Motor neuron (in vitro differentiated cells): ENCODE measurements at regions not wholly inside any gene's neighbourhood (a gene's known extent, or its start where the extent isn't known, plus 50 kb on each side); places are given as distances from the start of the nearest gene placed in this dataset.
"Not testable (repeated sequence)": the region's sequence is repeated elsewhere in the genome, so short reads cannot be mapped to it uniquely, and the experiment has no call there.

ENCODE experiments used
- ATAC-seq, 8 experiments: fragments of 200-7000 bp; cut with Tn5 transposase; replicated peaks in 6 of 8; 2 replicates each; pipeline ENCODE4 v1.8.0; 2021; ENCODE audit warnings: mild to moderate bottlenecking in 8 of 8, moderate library complexity in 8 of 8
- H3K27ac ChIP-seq, 2 donors: fragments of 250-450 bp; sonication (Bioruptor Pico); 2 replicates each; pipeline ENCODE4 v1.9.0; 2021; ENCODE audit warnings: antibody characterized with exemption in 2 of 2, mild to moderate bottlenecking in 2 of 2, moderate library complexity in 1 of 2
- H3K4me1 ChIP-seq, 2 donors: fragments of 250-450 bp; sonication (Bioruptor Pico); replicated peaks in 1 of 2; 2 replicates each; pipeline ENCODE4 v1.6.1; 2021; ENCODE audit warnings: antibody characterized with exemption in 2 of 2, mild to moderate bottlenecking in 2 of 2, moderate library complexity in 1 of 2
- H3K4me3 ChIP-seq, 5 donors: fragments of 250-450 bp; sonication (Bioruptor Pico); 2 replicates each; pipeline ENCODE4 v1.9.0; 2021; ENCODE audit warnings: antibody characterized with exemption in 5 of 5, mild to moderate bottlenecking in 5 of 5, moderate library complexity in 4 of 5
- WGBS, 10 experiments: fragments of 450-650 bp; shearing (Covaris generic); methylation state at CpG; one replicate each; pipeline ENCODE4 v1.0.0; 2022; 5-methylcytosine and 5-hydroxymethylcytosine counted together
- in situ Hi-C, 9 experiments: fragments of 400-800 bp; cut with MboI; loops; one replicate each; pipeline ENCODE4 v1.15.0; 2021; ENCODE audit warnings: low sequenced_read_pairs in 9 of 9, low pct_unique_long_range_greater_than_20kb in 2 of 9; ENCODE audit not compliant: unreplicated experiment in 9 of 9

DNA sequence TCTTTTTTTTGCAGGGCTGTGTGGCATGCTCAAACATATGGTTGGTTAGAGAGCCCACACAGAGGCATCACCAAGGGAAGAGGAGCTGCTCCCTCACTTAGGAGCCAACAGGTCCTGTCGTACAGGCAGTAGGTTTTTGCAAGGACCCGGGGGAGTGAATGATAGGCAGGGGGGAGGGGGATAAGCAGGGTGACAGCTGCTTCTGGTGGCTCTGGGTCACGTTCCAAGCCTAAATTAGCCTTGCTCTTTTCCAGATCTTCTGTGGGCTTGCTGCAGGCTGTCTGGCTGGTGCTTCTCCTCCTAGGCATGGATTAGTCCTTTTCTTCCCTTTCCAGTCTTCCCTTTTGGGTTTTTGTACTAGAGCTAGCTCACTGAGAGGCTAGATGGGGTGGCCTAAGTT, 117.7 kb upstream of the PODXL start:
- H3K4me3 ChIP-seq = no peak overlapping the region
- no peaks in the 10 kb centered on the region for H3K4me1 ChIP-seq
- ATAC-seq = no peak
- in situ Hi-C loops = loop anchor here in 1 of 9 experiments (25.0 kb wide), 1 partner anchor 137 kb away; no protein-coding TSS in a partner anchor
- WGBS, 10 experiments = 33 to 71% (median 53%) methylated on average over 1 to 2 of the region's 3 CpGs; no CpG with 5 or more reads in 7 of the 10 experiments
- H3K27ac ChIP-seq = no peak overlapping the region

DNA sequence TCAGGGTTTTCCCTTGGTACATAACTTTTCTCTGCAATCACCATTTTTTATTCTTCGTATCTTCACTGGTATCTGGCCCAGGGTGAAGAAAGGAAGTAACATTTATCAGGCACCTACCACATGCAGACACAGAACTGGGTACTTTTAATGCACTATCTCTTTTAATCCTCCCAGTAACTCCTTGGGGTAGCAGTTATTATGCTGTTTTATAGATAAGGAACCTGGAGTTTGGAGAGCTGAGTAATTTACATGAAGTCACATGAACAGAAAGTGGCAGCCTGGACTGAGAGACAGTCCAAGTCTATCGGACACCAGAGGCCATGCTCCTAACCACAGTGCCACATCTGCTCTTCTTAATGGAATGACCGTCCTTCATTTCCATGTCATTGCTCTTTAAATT, 117.1 kb upstream of the PODXL start:
- no peak overlapping the region for H3K4me3 ChIP-seq
- in situ Hi-C loops = loop anchor here in 1 of 9 experiments (25.0 kb wide), 1 partner anchor 136 kb away; no protein-coding TSS in a partner anchor
- no peaks in the 10 kb centered on the region for H3K4me1 ChIP-seq
- no peak overlapping the region for H3K27ac ChIP-seq
- peak in 1 of 8 experiments; percentile 50 for ATAC-seq
- WGBS, 10 experiments = 30 to 88% (median 51%) methylated on average over 1 to 3 of the region's 3 CpGs

DNA sequence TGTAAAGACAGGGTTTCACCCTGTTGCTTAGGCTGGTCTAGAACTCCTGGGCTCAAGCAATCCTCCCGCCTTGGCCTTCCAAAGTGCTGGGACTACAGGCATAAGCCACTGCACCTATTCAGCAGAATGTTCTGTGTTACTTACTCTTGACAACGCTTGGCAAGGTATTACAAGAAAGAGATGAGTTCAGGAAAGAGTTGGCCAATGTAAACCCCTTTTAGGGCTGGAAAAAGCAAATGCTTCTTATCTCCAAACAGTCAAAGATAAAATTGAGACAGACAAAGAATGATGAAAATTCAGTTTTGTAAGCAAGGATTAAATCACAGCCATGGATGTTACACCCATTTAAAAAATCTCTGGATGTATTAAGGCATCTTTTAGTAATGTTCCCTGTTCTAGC, 114.0 kb upstream of the PODXL start:
- ATAC-seq = no peak
- H3K4me3 ChIP-seq = no peak overlapping the region
- 20 to 100% (median 67%) methylated on average over 1 to 2 of the region's 2 CpGs; no CpG with 5 or more reads in 3 of the 10 experiments for WGBS, 10 experiments
- H3K27ac ChIP-seq = no peak overlapping the region
- no peaks in the 10 kb centered on the region for H3K4me1 ChIP-seq
- in situ Hi-C loops = loop anchor here in 1 of 9 experiments (25.0 kb wide), 1 partner anchor 133 kb away; no protein-coding TSS in a partner anchor

DNA sequence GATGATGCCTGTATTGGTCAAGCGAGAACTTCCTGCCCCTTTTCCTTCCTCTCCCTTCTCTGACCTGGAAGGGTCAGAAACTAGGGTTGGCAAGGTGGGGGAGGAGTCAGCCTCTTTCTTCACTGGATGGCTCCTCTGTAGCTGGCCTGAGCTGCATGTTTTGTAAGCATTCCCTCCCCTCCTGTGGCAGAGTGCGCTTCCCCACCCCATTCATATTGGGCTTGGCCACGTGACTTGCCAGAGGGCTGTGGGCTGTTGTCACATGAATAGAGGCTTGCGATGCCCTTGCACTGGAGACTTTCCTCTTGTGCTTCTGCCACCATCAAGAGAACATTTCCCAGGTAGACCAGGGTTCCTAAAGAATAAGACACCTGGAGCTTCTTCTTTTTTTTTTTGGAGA, 111.3 kb upstream of the PODXL start:
- no peak for ATAC-seq
- H3K27ac ChIP-seq = no peak overlapping the region
- H3K4me1 ChIP-seq = no peaks in the 10 kb centered on the region
- WGBS, 10 experiments = 46 to 100% (median 68%) methylated on average over 1 to 4 of the region's 4 CpGs; no CpG with 5 or more reads in 5 of the 10 experiments
- no peak overlapping the region for H3K4me3 ChIP-seq
- in situ Hi-C loops = loop anchor here in 1 of 9 experiments (25.0 kb wide), 1 partner anchor 130 kb away; no protein-coding TSS in a partner anchor

DNA sequence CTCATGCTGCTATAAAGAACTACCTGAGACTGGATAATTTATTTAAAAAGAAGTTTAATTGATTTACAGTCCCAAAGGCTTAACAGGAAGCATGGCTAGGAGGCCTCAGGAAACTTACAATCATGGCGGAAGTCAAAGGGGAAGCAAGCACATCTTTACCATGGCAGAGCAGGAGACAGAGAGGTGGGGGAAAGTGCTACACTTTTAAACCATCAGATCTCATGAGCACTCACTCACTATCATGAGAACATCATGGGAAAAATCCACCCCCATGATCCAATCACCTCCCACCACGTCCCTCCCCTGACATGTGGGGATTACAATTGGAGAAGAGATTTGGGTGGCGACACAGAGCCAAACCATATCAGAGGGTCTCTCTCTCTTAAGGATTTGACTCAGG, 108.6 kb upstream of the PODXL start:
- Histone ChIP-seq H3K27ac (no peak overlapping the region), H3K4me3 (no peak overlapping the region), H3K4me1 (no peaks in the 10 kb centered on the region)
- no peak for ATAC-seq
- WGBS, 10 experiments = 60 to 100% (median 93%) methylated on average over 1 to 3 of the region's 3 CpGs; no CpG with 5 or more reads in 4 of the 10 experiments
- in situ Hi-C loops = loop anchor here in 1 of 9 experiments (25.0 kb wide), 1 partner anchor 128 kb away; no protein-coding TSS in a partner anchor

DNA sequence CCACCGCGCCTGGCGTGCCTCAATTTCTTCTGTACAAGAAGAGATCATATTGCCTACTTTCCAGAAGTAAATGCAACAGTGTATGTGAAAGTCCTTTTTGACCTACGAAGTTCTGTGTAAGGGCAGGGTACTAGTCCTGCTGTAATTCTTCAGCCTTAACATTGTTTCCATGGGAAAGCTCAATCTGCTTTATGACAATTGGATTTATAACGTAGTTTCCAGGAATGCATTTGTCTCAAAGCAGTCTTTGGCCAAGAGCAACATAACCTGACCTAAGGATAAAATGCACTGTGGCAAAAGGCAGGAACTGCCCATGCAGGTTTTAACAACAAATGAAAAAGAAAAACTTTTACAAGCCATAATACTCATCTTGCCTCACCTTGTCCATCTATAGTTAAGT, 108.1 kb upstream of the PODXL start:
- no peak overlapping the region for H3K27ac ChIP-seq
- no peaks in the 10 kb centered on the region for H3K4me1 ChIP-seq
- ATAC-seq = no peak
- H3K4me3 ChIP-seq = no peak overlapping the region
- in situ Hi-C loops = loop anchor here in 1 of 9 experiments (25.0 kb wide), 1 partner anchor 127 kb away; no protein-coding TSS in a partner anchor
- 30 to 100% (median 89%) methylated on average over 2 to 4 of the region's 5 CpGs; no CpG with 5 or more reads in 3 of the 10 experiments for WGBS, 10 experiments

DNA sequence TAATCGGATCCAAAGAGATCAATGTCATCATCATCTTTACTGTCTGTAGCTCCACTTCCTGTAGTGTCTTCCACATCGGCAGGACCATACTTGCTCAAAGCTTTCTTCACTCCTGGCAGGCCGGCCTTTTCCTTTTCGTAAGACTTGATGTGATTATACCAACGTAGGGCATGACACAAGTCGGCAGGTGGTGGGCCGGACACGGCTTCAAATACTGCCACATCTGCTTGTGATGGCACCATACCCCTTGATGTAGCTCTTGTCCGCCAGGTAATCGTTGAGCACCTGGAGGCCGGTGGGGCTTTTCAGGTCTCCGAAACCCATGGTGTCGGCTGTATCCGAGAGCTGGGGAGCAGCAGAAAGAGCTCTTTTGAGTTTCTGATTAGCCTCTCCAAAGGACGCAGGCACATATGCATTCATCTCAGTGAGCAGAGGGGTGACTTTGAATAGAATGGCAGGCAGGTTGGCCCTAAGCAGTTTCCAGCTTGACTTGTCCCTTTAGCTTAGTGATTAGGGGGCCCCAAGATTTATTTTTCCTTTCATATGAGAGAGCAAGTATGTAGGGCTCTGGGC, 106.0 kb upstream of the PODXL start:
- not testable (repeated sequence) for H3K4me1 ChIP-seq, ATAC-seq, H3K27ac ChIP-seq, H3K4me3 ChIP-seq
- 33 to 83% (median 44%) methylated on average over 1 to 7 of the region's 15 CpGs; no CpG with 5 or more reads in 4 of the 10 experiments for WGBS, 10 experiments
- in situ Hi-C loops = loop anchor here in 1 of 9 experiments (25.0 kb wide), 1 partner anchor 125 kb away; no protein-coding TSS in a partner anchor

DNA sequence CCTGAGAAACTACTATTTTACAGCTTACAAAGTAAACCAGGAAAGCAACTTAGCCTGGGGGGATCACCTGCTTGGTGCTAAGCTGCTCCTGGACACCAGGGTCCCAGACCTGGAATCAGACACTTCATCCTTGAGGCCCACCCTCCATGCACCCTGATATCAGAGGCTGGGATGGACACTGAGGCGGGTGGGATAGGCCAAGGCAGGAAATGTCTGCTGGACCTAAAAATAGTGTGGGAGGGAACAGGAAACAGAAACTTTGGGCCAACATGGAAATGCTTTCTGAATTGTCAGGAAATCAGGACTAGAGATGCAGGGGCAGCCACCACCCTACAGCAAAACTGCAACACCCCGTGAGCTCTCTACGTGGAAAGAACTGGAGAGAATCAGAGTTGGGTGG, 101.5 kb upstream of the PODXL start:
- H3K27ac ChIP-seq = no peak overlapping the region
- WGBS, 10 experiments = 83 to 100% (median 93%) methylated on average over 1 to 2 of the region's 3 CpGs; no CpG with 5 or more reads in 6 of the 10 experiments
- H3K4me1 ChIP-seq = no peaks in the 10 kb centered on the region
- no peak overlapping the region for H3K4me3 ChIP-seq
- in situ Hi-C loops = loop anchor here in 4 of 9 experiments (10.0 to 25.0 kb wide), 3 partner anchors 113 to 143 kb away; no protein-coding TSS in a partner anchor
- peak in 2 of 8 experiments; percentile 51 to 54 for ATAC-seq

DNA sequence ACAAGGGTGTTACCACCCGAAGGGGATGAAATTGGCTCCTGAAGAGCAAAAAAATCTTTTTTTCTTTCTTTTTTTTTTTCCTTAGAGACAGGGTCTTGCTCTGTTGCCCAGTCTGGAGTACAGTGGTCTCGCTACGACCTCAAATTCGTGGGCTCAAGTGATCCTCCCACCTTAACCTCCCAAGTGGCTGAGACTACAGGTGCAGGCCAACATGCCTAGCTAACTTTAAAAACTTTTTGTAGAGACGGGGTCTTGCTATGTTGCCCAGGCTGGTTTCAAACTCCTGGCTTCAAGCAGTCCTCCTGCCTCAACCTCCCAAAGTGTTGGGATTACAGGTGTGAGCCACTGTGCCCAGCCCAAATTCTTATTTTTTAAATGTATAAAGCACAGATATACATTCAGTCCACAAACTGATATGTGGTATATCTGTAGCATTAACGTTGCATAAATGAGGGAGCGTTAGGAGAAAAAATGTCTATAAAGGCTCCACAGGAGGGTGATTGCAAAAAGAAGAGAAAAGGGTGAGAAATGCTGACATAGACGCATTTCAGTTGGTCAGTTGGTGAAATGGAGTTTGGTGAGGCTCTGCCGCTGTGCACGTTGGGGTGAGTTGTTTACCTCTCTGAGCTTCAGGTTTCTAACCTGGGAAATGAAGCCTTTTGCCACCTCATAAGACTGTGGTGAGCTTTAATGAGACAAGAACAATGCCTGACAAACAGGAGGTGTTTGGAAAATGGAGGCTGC, 100.7 kb upstream of the PODXL start:
- Histone ChIP-seq H3K4me3 (no peak overlapping the region), H3K27ac (no peak overlapping the region), H3K4me1 (no peaks in the 10 kb centered on the region)
- ATAC-seq = no peak
- in situ Hi-C loops = loop anchor here in 4 of 9 experiments (10.0 to 25.0 kb wide), 3 partner anchors 112 to 142 kb away; no protein-coding TSS in a partner anchor
- 55 to 100% (median 90%) methylated on average over 2 to 6 of the region's 10 CpGs; no CpG with 5 or more reads in 1 of the 10 experiments for WGBS, 10 experiments

DNA sequence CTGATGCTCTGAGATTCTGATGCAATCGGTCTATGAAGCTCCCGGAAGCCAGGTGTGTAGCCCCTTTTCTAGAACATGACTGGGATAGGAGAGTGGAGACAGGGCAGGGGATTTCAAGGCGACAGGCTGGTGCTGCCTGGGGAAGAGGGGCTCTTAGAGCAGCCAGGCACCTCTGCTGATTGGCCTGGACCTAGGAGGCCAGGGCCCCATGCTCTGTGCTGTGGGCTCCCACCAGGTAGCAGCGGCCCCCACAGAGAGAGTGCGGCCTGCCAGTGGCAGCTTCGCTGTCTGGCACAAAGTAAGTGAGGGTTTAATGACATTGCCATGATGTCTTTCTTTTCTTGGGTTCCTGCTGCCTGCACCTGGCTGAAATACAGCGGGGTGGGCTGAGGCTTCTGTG, 99.4 kb upstream of the PODXL start:
- Histone ChIP-seq H3K4me1 (no peaks in the 10 kb centered on the region), H3K4me3 (no peak overlapping the region), H3K27ac (no peak overlapping the region)
- 67 to 100% (median 77%) methylated on average over 1 to 7 of the region's 7 CpGs; no CpG with 5 or more reads in 4 of the 10 experiments for WGBS, 10 experiments
- in situ Hi-C loops = loop anchor here in 4 of 9 experiments (10.0 to 25.0 kb wide), 3 partner anchors 111 to 141 kb away; no protein-coding TSS in a partner anchor
- no peak for ATAC-seq

DNA sequence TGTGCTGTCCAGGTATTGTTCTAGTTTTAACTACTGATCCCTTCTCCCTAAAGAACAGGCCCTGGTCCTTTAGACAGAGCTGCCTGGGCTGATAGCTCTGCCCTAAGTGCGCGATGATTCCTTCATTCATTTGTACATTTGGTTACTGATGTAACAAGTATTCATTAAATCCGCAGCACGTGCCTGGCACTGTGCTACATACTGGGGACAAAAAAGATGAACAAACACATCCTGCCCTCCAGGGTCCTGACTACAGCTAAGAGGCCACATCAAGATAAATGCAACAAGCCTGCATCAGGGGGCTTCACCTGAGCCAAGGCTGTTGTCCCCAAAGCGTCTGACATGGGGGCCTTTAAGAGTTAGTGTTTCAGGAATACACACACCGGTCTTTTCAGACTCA, 99.0 kb upstream of the PODXL start:
- Histone ChIP-seq H3K4me1 (no peaks in the 10 kb centered on the region), H3K27ac (no peak overlapping the region), H3K4me3 (no peak overlapping the region)
- ATAC-seq = no peak
- WGBS, 10 experiments = 79 to 100% (median 94%) methylated on average over 1 to 4 of the region's 6 CpGs; no CpG with 5 or more reads in 2 of the 10 experiments
- in situ Hi-C loops = loop anchor here in 4 of 9 experiments (10.0 to 25.0 kb wide), 3 partner anchors 111 to 141 kb away; no protein-coding TSS in a partner anchor

DNA sequence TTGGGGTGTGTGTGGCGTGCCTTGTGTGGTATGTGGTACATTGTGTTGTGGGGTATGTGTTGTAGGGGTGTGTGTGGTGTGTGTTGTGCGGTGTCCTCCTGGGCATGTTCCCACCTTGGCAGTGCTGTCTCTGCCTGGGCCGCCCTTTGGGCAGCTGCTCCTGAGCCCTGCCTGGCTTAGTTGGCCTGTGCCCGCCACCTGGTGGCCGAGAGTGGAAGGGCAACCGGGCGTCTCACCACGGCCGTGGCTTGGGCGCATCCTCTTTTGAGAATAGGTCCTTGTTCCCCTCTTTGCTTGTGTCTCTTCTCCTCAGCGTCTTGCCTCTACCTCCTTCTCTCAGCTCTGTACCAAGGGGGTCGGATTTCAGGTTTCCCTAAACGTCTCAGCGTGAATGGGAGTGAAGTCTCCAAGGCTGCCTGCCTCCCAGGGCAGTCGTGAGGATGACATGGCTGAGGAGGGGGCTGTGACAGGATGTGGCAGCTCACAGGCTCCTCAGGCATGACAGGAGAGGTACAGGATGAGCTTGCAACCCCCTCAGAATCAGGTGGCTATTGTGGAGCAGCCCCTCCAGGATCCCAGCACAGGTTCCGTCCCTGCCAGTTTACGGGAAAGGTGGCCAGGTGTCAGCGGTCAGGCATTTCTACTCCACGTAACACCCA, 98.4 kb upstream of the PODXL start:
- ATAC-seq = peak; percentile 88 to 100 (median 94)
- no peaks in the 10 kb centered on the region for H3K4me1 ChIP-seq
- WGBS, 10 experiments = 6 to 100% (median 38%) methylated on average over 2 to 9 of the region's 19 CpGs; no CpG with 5 or more reads in 2 of the 10 experiments
- in situ Hi-C loops = loop anchor here in 4 of 9 experiments (10.0 to 25.0 kb wide), 3 partner anchors 110 to 140 kb away; no protein-coding TSS in a partner anchor
- no peak overlapping the region for H3K4me3 ChIP-seq
- H3K27ac ChIP-seq = no peak overlapping the region
